HG02885 (cell line): ENCODE measurements at regions not wholly inside any gene's neighbourhood (a gene's known extent, or its start where the extent isn't known, plus 50 kb on each side); places are given as distances from the start of the nearest gene placed in this dataset.
A peak's percentile ranks its signal among the peaks of the same experiment; 100 is the strongest.

Source experiments
- ATAC-seq: cut with Tn5 transposase; IDR thresholded peaks from one replicate; pipeline ENCODE4 v1.9.1; 2021; ENCODE audit warnings: mild to moderate bottlenecking; ENCODE audit not compliant: unreplicated experiment, poor library complexity

- no peak for ATAC-seq
Observed at GRCh38 chr21:43364261-43364510, 62.7 kb downstream of the SIK1 start.

GRCh38 chr21:43363506-43364260 is 63.2 kb downstream of the SIK1 start:
- no peak for ATAC-seq

GRCh38 chr21:43362915-43363314 is 64.0 kb downstream of the SIK1 start:
- ATAC-seq = no peak

- ATAC-seq = peak; percentile 62
Observed at GRCh38 chr21:43362321-43362791, 64.6 kb downstream of the SIK1 start.

- ATAC-seq = peak; percentile 64
Observed at GRCh38 chr21:43361493-43362296, 65.2 kb downstream of the SIK1 start.

GRCh38 chr21:43361127-43361492 is 65.8 kb downstream of the SIK1 start:
- peak; percentile 29 for ATAC-seq

- no peak for ATAC-seq
Observed at GRCh38 chr21:43360441-43361126, 66.3 kb downstream of the SIK1 start.

- no peak for ATAC-seq
Observed at GRCh38 chr21:43358940-43359822, 67.8 kb downstream of the SIK1 start.

GRCh38 chr21:43357715-43358430 is 69.1 kb downstream of the SIK1 start:
- no peak for ATAC-seq

GRCh38 chr21:43355925-43356289 is 71.0 kb downstream of the SIK1 start:
- no peak for ATAC-seq

GRCh38 chr21:43355266-43355924 is 71.5 kb downstream of the SIK1 start:
- no peak for ATAC-seq

- ATAC-seq = no peak
Observed at GRCh38 chr21:43354666-43355065, 72.3 kb downstream of the SIK1 start.

- ATAC-seq = no peak
Observed at GRCh38 chr21:43354026-43354420, 72.9 kb downstream of the SIK1 start.

- ATAC-seq = no peak
Observed at GRCh38 chr21:43353282-43354025, 73.5 kb downstream of the SIK1 start.

- ATAC-seq = peak; percentile 83
Observed at GRCh38 chr21:43352568-43353281, 74.2 kb downstream of the SIK1 start.

GRCh38 chr21:43352154-43352537 is 74.8 kb downstream of the SIK1 start:
- no peak for ATAC-seq

GRCh38 chr21:43351501-43352153 is 75.3 kb downstream of the SIK1 start:
- ATAC-seq = no peak
